Mesendoderm (in vitro differentiated cells): ENCODE measurements at regions not wholly inside any gene's neighbourhood (a gene's known extent, or its start where the extent isn't known, plus 50 kb on each side); places are given as distances from the start of the nearest gene placed in this dataset.

Source experiments
- DNase-seq: peaks from one replicate; pipeline ENCODE4 v3.0.0; 2013
- H2AK5ac ChIP-seq: 2 replicates; pipeline ENCODE4 v1.6.1; 2013; ENCODE audit warnings: low read length, inconsistent platforms
- H2BK120ac ChIP-seq: 2 replicates; pipeline ENCODE4 v1.6.1; 2013; ENCODE audit warnings: low read depth, mild to moderate bottlenecking, low read length, moderate library complexity, mixed read lengths
- H2BK15ac ChIP-seq: replicated peaks from 2 replicates; pipeline ENCODE4 v1.6.1; 2013; ENCODE audit warnings: low read depth, mild to moderate bottlenecking, moderate library complexity
- H2BK5ac ChIP-seq: 2 replicates; pipeline ENCODE4 v1.6.1; 2013; ENCODE audit warnings: low read length, inconsistent platforms
- H3K18ac ChIP-seq: 2 replicates; pipeline ENCODE4 v1.6.1; 2013; ENCODE audit warnings: mild to moderate bottlenecking, low read length, mixed read lengths
- H3K23ac ChIP-seq: one replicate; pipeline ENCODE4 v1.6.1; 2013; ENCODE audit warnings: low read length
- H3K27ac ChIP-seq: 2 replicates; pipeline ENCODE4 v1.5.1; 2013; ENCODE audit warnings: low read depth, mild to moderate bottlenecking, inconsistent platforms, low read length, moderate library complexity
- H3K27me3 ChIP-seq: 2 replicates; pipeline ENCODE4 v1.6.1; 2013; ENCODE audit warnings: low read length, control low read depth, mild to moderate bottlenecking, inconsistent platforms; ENCODE audit not compliant: insufficient read depth, poor library complexity
- H3K36me3 ChIP-seq: 2 replicates; pipeline ENCODE4 v1.6.1; 2013; ENCODE audit warnings: low read length, inconsistent platforms; ENCODE audit not compliant: control insufficient read depth, insufficient read depth
- H3K4ac ChIP-seq: one replicate; pipeline ENCODE4 v1.6.1; 2013; ENCODE audit warnings: low read depth, mild to moderate bottlenecking, low read length, moderate library complexity
- H3K4me1 ChIP-seq: 2 replicates; pipeline ENCODE4 v1.6.1; 2013; ENCODE audit warnings: low read depth, low read length, inconsistent platforms; ENCODE audit not compliant: control insufficient read depth
- H3K4me2 ChIP-seq: 2 replicates; pipeline ENCODE4 v1.6.1; 2013; ENCODE audit warnings: low read length
- H3K4me3 ChIP-seq: 2 replicates; pipeline ENCODE4 v1.5.1; 2013; ENCODE audit warnings: mild to moderate bottlenecking, low read length
- H3K56ac ChIP-seq: one replicate; pipeline ENCODE4 v1.6.1; 2013; ENCODE audit warnings: low read length
- H3K79me1 ChIP-seq: 2 replicates; pipeline ENCODE4 v1.6.1; 2013; ENCODE audit warnings: low read length, inconsistent platforms
- H3K79me2 ChIP-seq: 2 replicates; pipeline ENCODE4 v1.6.1; 2013; ENCODE audit warnings: mild to moderate bottlenecking, low read length; ENCODE audit not compliant: control insufficient read depth, insufficient read depth
- H3K9ac ChIP-seq: 2 replicates; pipeline ENCODE4 v1.6.1; 2013; ENCODE audit warnings: low read length, inconsistent platforms
- H4K5ac ChIP-seq: one replicate; pipeline ENCODE4 v1.6.1; 2013; ENCODE audit warnings: low read length
- H4K8ac ChIP-seq: one replicate; pipeline ENCODE4 v1.6.1; 2013; ENCODE audit warnings: low read depth, mild to moderate bottlenecking, control low read depth, low read length, moderate library complexity
- WGBS: extraction: QIAGEN DNeasy Blood & Tissue Kit; methylation state at CpG from one replicate; pipeline ENCODE4 v1.1.7; 2013; ENCODE audit warnings: low lambda C conversion rate, missing lambda C conversion rate; ENCODE audit not compliant: insufficient coverage; ENCODE audit errors: extremely low coverage; 5-methylcytosine and 5-hydroxymethylcytosine counted together

- Histone ChIP-seq H2AK5ac (no peak overlapping the region), H3K79me2 (no peaks in the 10 kb centered on the region), H3K4me3 (no peak overlapping the region), H3K56ac (no peak overlapping the region), H3K23ac (no peak overlapping the region), H3K27ac (no peak overlapping the region), H3K4ac (no peak overlapping the region), H3K18ac (no peak overlapping the region), H2BK120ac (no peak overlapping the region), H3K4me1 (no peaks in the 10 kb centered on the region), H3K79me1 (no peaks in the 10 kb centered on the region), H2BK5ac (no peak overlapping the region), H3K27me3 (no peaks in the 10 kb centered on the region), H3K9ac (no peak overlapping the region), H4K8ac (no peak overlapping the region), H3K36me3 (no peaks in the 10 kb centered on the region), H4K5ac (no peak overlapping the region), H3K4me2 (no peak overlapping the region), H2BK15ac (no peak overlapping the region)
- no peak for DNase-seq
- no CpG with 5 or more reads among the region's 8 CpGs for WGBS
Measured at GRCh38 chr15:77731067-77731466, 98.4 kb upstream of the LINGO1 start.

GRCh38 chr15:77727635-77728304 is 95.1 kb upstream of the LINGO1 start:
- Histone ChIP-seq H3K27ac (no peak overlapping the region), H4K8ac (no peak overlapping the region), H2BK15ac (no peak overlapping the region), H4K5ac (no peak overlapping the region), H3K79me2 (no peaks in the 10 kb centered on the region), H3K79me1 (no peaks in the 10 kb centered on the region), H3K56ac (no peak overlapping the region), H3K36me3 (no peaks in the 10 kb centered on the region), H3K27me3 (no peaks in the 10 kb centered on the region), H3K4me1 (no peaks in the 10 kb centered on the region), H2AK5ac (no peak overlapping the region), H3K4ac (no peak overlapping the region), H3K9ac (no peak overlapping the region), H3K23ac (no peak overlapping the region), H2BK5ac (no peak overlapping the region), H3K4me2 (no peak overlapping the region), H2BK120ac (no peak overlapping the region), H3K18ac (no peak overlapping the region), H3K4me3 (no peak overlapping the region)
- no peak for DNase-seq
- WGBS, result no CpG with 5 or more reads among the region's 7 CpGs

GRCh38 chr15:77724715-77725114 is 92.0 kb upstream of the LINGO1 start:
- H3K79me2 ChIP-seq, result no peaks in the 10 kb centered on the region
- H3K18ac ChIP-seq, result no peak overlapping the region
- H3K4me1 ChIP-seq, result no peaks in the 10 kb centered on the region
- no peaks in the 10 kb centered on the region for H3K27me3 ChIP-seq
- H3K23ac ChIP-seq, result no peak overlapping the region
- no peak overlapping the region for H3K4me3 ChIP-seq
- no peak overlapping the region for H2AK5ac ChIP-seq
- no peak overlapping the region for H2BK5ac ChIP-seq
- no peak overlapping the region for H3K27ac ChIP-seq
- no peak overlapping the region for H3K9ac ChIP-seq
- no peak overlapping the region for H4K8ac ChIP-seq
- no CpG with 5 or more reads among the region's 6 CpGs for WGBS
- H3K79me1 ChIP-seq, result no peaks in the 10 kb centered on the region
- no peak overlapping the region for H2BK120ac ChIP-seq
- no peak overlapping the region for H3K4ac ChIP-seq
- no peak overlapping the region for H3K4me2 ChIP-seq
- DNase-seq, result no peak
- H3K56ac ChIP-seq, result no peak overlapping the region
- no peak overlapping the region for H4K5ac ChIP-seq
- no peaks in the 10 kb centered on the region for H3K36me3 ChIP-seq
- H2BK15ac ChIP-seq, result no peak overlapping the region

- Histone ChIP-seq H3K4me3 (no peak overlapping the region), H3K4ac (no peak overlapping the region)
Measured at GRCh38 chr15:77723756-77724155, 91.0 kb upstream of the LINGO1 start.

GRCh38 chr15:77722759-77723460 is 90.2 kb upstream of the LINGO1 start:
- peak; percentile 53 for DNase-seq
- no peak overlapping the region for H2BK5ac ChIP-seq
- H3K4me1 ChIP-seq, result no peaks in the 10 kb centered on the region
- no peaks in the 10 kb centered on the region for H3K79me1 ChIP-seq
- no peak overlapping the region for H3K27ac ChIP-seq
- no peak overlapping the region for H2BK15ac ChIP-seq
- H3K18ac ChIP-seq, result no peak overlapping the region
- H3K4me2 ChIP-seq, result no peak overlapping the region
- no CpG with 5 or more reads among the region's 18 CpGs for WGBS
- H4K5ac ChIP-seq, result no peak overlapping the region
- H3K4me3 ChIP-seq, result no peak overlapping the region
- no peaks in the 10 kb centered on the region for H3K36me3 ChIP-seq
- H4K8ac ChIP-seq, result no peak overlapping the region
- H3K27me3 ChIP-seq, result no peaks in the 10 kb centered on the region
- H2BK120ac ChIP-seq, result no peak overlapping the region
- H3K23ac ChIP-seq, result no peak overlapping the region
- no peak overlapping the region for H3K4ac ChIP-seq
- no peak overlapping the region for H3K56ac ChIP-seq
- H3K9ac ChIP-seq, result no peak overlapping the region
- H2AK5ac ChIP-seq, result no peak overlapping the region
- no peaks in the 10 kb centered on the region for H3K79me2 ChIP-seq

More at GRCh38 chr15:77723756-77724155, 91.0 kb upstream of the LINGO1 start:
- no peak for DNase-seq
- H3K27ac ChIP-seq, result no peak overlapping the region
- no peak overlapping the region for H2BK120ac ChIP-seq
- no peak overlapping the region for H3K56ac ChIP-seq
- no peak overlapping the region for H3K4me2 ChIP-seq
- no peaks in the 10 kb centered on the region for H3K27me3 ChIP-seq
- H2BK5ac ChIP-seq, result no peak overlapping the region
- no peak overlapping the region for H4K8ac ChIP-seq
- H2BK15ac ChIP-seq, result no peak overlapping the region
- H4K5ac ChIP-seq, result no peak overlapping the region
- no CpG with 5 or more reads among the region's 16 CpGs for WGBS
- H3K18ac ChIP-seq, result no peak overlapping the region
- no peaks in the 10 kb centered on the region for H3K36me3 ChIP-seq
- H3K79me2 ChIP-seq, result no peaks in the 10 kb centered on the region
- no peak overlapping the region for H3K23ac ChIP-seq
- no peaks in the 10 kb centered on the region for H3K79me1 ChIP-seq
- no peak overlapping the region for H2AK5ac ChIP-seq
- no peaks in the 10 kb centered on the region for H3K4me1 ChIP-seq
- no peak overlapping the region for H3K9ac ChIP-seq
